ENCODE measurements at regions not wholly inside any gene's neighbourhood (a gene's known extent, or its start where the extent isn't known, plus 50 kb on each side); places are given as distances from the start of the nearest gene placed in this dataset.

GRCh38 chr10:9234191-9234590 is 1179.7 kb downstream of the GATA3 start:
- TF ChIP-seq POLR2A (IDR thresholded peaks at IDR 0.05): no peak
- no peak for TF ChIP-seq CTCF (IDR thresholded peaks at IDR 0.05)

All from esophagus squamous epithelium (tissue), 4 donors.